ENCODE measurements at regions not wholly inside any gene's neighbourhood (a gene's known extent, or its start where the extent isn't known, plus 50 kb on each side); places are given as distances from the start of the nearest gene placed in this dataset.

- ChIA-PET POLR2A (no interaction called here), RAD21 (ENCODE audit: unreplicated experiment) (no interaction called here), SMC1A (ENCODE audit: uncharacterized antibody, unreplicated experiment) (no interaction called here), CTCF (no interaction called here)
- H2AFZ ChIP-seq (ENCODE audit: control insufficient read depth, low read depth, low read length): no peak overlapping the region
- in situ Hi-C loops (cut with MboI): no loop called here
- no peaks in the 10 kb centered on the region for H3K27me3 ChIP-seq (replicated peaks in 1 of 2; ENCODE audit: control insufficient read depth in 2 of 2, insufficient read depth in 2 of 2, low read length in 1 of 2)
- no peak overlapping the region for H3K4me2 ChIP-seq (ENCODE audit: control insufficient read depth, insufficient read depth)
- no peak for TF ChIP-seq E2F8 (IDR thresholded peaks at IDR 0.05; ENCODE audit: low read depth, partially characterized antibody)
- peak; percentile 57 for TF ChIP-seq MEF2B (IDR thresholded peaks at IDR 0.05; ENCODE audit: partially characterized antibody, poor library complexity, severe bottlenecking)
- no peaks in the 10 kb centered on the region for H3K79me2 ChIP-seq (ENCODE audit: control insufficient read depth, insufficient read depth, low read length)
- H3K27ac ChIP-seq (ENCODE audit: control insufficient read depth, insufficient read depth): no peak overlapping the region
- no peaks in the 10 kb centered on the region for H3K36me3 ChIP-seq (ENCODE audit: control insufficient read depth in 2 of 2, insufficient read depth in 2 of 2, low read length in 1 of 2)
- WGBS (ENCODE audit: insufficient coverage, insufficient replicate concordance, low lambda C conversion rate, missing lambda C conversion rate): 2% methylated on average over 2 of the region's 2 CpGs
- H3K4me1 ChIP-seq (ENCODE audit: control insufficient read depth, insufficient read depth, low read length): no peaks in the 10 kb centered on the region
- H3K9me3 ChIP-seq (replicated peaks; ENCODE audit: control insufficient read depth, insufficient read depth, low read length): no peaks in the 10 kb centered on the region
- peak; percentile 54 for ATAC-seq
- H3K4me3 ChIP-seq: no peak overlapping the region
- DNase-seq (ENCODE audit: low read depth, low spot score): no peak
- no TSS peak for BruUV-seq (replicated peaks)
- H4K20me1 ChIP-seq (ENCODE audit: control insufficient read depth, insufficient read depth): no peaks in the 10 kb centered on the region
- intact Hi-C loops (cut with micrococcal nuclease; ENCODE audit: unreplicated experiment): no loop called here
- no peak overlapping the region for H3K9ac ChIP-seq (ENCODE audit: control insufficient read depth, insufficient read depth, low read length)
- FAIRE-seq: no peak
These were observed 589.8 kb upstream of the DPPA4 start for GRCh38 chr3:109927161-109927560.

- ChIA-PET CTCF (no interaction called here), SMC1A (ENCODE audit: uncharacterized antibody, unreplicated experiment) (no interaction called here), POLR2A (no interaction called here), RAD21 (ENCODE audit: unreplicated experiment) (no interaction called here)
- no peak for TF ChIP-seq IRF5 (IDR thresholded peaks at IDR 0.05; ENCODE audit: borderline replicate concordance)
- TF ChIP-seq HDGF (IDR thresholded peaks at IDR 0.05): no peak
- no peak for TF ChIP-seq PBX3 (IDR thresholded peaks at IDR 0.05; ENCODE audit: insufficient replicate concordance, low read depth, low read length)
- TF ChIP-seq KAT2A (conservative IDR thresholded peaks at IDR 0.05; ENCODE audit: control insufficient read depth, low read depth, low read length): no peak
- no peak for TF ChIP-seq ATF3 (IDR thresholded peaks at IDR 0.05; ENCODE audit: borderline replicate concordance, extremely low read depth, low read depth, low read length)
- TF ChIP-seq RAD21 (IDR thresholded peaks at IDR 0.05; ENCODE audit: insufficient read depth, low read depth, low read length): no peak
- TF ChIP-seq CREM (IDR thresholded peaks at IDR 0.05; ENCODE audit: low read depth): no peak
- TF ChIP-seq RUNX3 (IDR thresholded peaks at IDR 0.05; ENCODE audit: low read length): no peak
- no peak for TF ChIP-seq BRCA1 (IDR thresholded peaks at IDR 0.05; ENCODE audit: low read depth, low read length)
- no peak for TF ChIP-seq ZNF384 (IDR thresholded peaks at IDR 0.05; ENCODE audit: borderline replicate concordance, low read depth, low read length)
- TF ChIP-seq HDAC6 (IDR thresholded peaks at IDR 0.05; ENCODE audit: unreplicated experiment): no peak
- TF ChIP-seq NR2F1 (conservative IDR thresholded peaks at IDR 0.05): no peak
- in situ Hi-C loops (cut with MboI): no loop called here
- DNase-seq (ENCODE audit: low read depth, low spot score) (no peak), FAIRE-seq (no peak), ATAC-seq (no peak)
- intact Hi-C loops (cut with micrococcal nuclease; ENCODE audit: unreplicated experiment): no loop called here
- H3K4me3 ChIP-seq: no peak overlapping the region
- H3K36me3 ChIP-seq (ENCODE audit: control insufficient read depth in 2 of 2, insufficient read depth in 2 of 2, low read length in 1 of 2): no peaks in the 10 kb centered on the region
- no peaks in the 10 kb centered on the region for H3K27me3 ChIP-seq (replicated peaks in 1 of 2; ENCODE audit: control insufficient read depth in 2 of 2, insufficient read depth in 2 of 2, low read length in 1 of 2)
- BruUV-seq (replicated peaks): no TSS peak
- no peaks in the 10 kb centered on the region for H3K9me3 ChIP-seq (replicated peaks; ENCODE audit: control insufficient read depth, insufficient read depth, low read length)
- H2AFZ ChIP-seq (ENCODE audit: control insufficient read depth, low read depth, low read length): no peak overlapping the region
- H3K79me2 ChIP-seq (ENCODE audit: control insufficient read depth, insufficient read depth, low read length): no peaks in the 10 kb centered on the region
- H3K9ac ChIP-seq (ENCODE audit: control insufficient read depth, insufficient read depth, low read length): no peak overlapping the region
- no peaks in the 10 kb centered on the region for H4K20me1 ChIP-seq (ENCODE audit: control insufficient read depth, insufficient read depth)
- no peaks in the 10 kb centered on the region for H3K4me1 ChIP-seq (ENCODE audit: control insufficient read depth, insufficient read depth, low read length)
- no peak overlapping the region for H3K4me2 ChIP-seq (ENCODE audit: control insufficient read depth, insufficient read depth)
- no peak overlapping the region for H3K27ac ChIP-seq (ENCODE audit: control insufficient read depth, insufficient read depth)
These were observed 590.4 kb upstream of the DPPA4 start for GRCh38 chr3:109927726-109928125.

All from GM12878 (cell line).